ENCODE measurements at regions not wholly inside any gene's neighbourhood (a gene's known extent, or its start where the extent isn't known, plus 50 kb on each side); places are given as distances from the start of the nearest gene placed in this dataset.

- DNase-seq (ENCODE audit: low read depth), result no peak
- H3K4me3 ChIP-seq (ENCODE audit: low read length), result no peak overlapping the region
- no peak for TF ChIP-seq CTCF (IDR thresholded peaks at IDR 0.05; ENCODE audit: insufficient read depth, low read depth, low read length, missing control alignments)
These were observed 90.0 kb upstream of the TSHZ3 start for GRCh38 chr19:31439270-31439573.

- no peak for DNase-seq (ENCODE audit: low read depth)
- no peak overlapping the region for H3K4me3 ChIP-seq (ENCODE audit: low read length)
- TF ChIP-seq CTCF (IDR thresholded peaks at IDR 0.05; ENCODE audit: insufficient read depth, low read depth, low read length, missing control alignments), result no peak
These were observed 95.7 kb upstream of the TSHZ3 start for GRCh38 chr19:31444931-31445330.

- no peak for TF ChIP-seq CTCF (IDR thresholded peaks at IDR 0.05; ENCODE audit: insufficient read depth, low read depth, low read length, missing control alignments)
- DNase-seq (ENCODE audit: low read depth), result no peak
- H3K4me3 ChIP-seq (ENCODE audit: low read length), result no peak overlapping the region
These were observed 96.2 kb upstream of the TSHZ3 start for GRCh38 chr19:31445406-31445805.

GRCh38 chr19:31448221-31448657, 99.0 kb upstream of the TSHZ3 start:
- no peak overlapping the region for H3K4me3 ChIP-seq (ENCODE audit: low read length)
- TF ChIP-seq CTCF (IDR thresholded peaks at IDR 0.05; ENCODE audit: insufficient read depth, low read depth, low read length, missing control alignments), result no peak
- no peak for DNase-seq (ENCODE audit: low read depth)

- DNase-seq (ENCODE audit: low read depth), result no peak
- H3K4me3 ChIP-seq (ENCODE audit: low read length), result no peak overlapping the region
- no peak for TF ChIP-seq CTCF (IDR thresholded peaks at IDR 0.05; ENCODE audit: insufficient read depth, low read depth, low read length, missing control alignments)
These were observed 100.1 kb upstream of the TSHZ3 start for GRCh38 chr19:31449379-31449778.

GRCh38 chr19:31450696-31451095, 101.5 kb upstream of the TSHZ3 start:
- TF ChIP-seq CTCF (IDR thresholded peaks at IDR 0.05; ENCODE audit: insufficient read depth, low read depth, low read length, missing control alignments), result no peak

GRCh38 chr19:31451686-31452330, 102.6 kb upstream of the TSHZ3 start:
- DNase-seq (ENCODE audit: low read depth), result peak; percentile 46
- H3K4me3 ChIP-seq (ENCODE audit: low read length), result no peak overlapping the region
- TF ChIP-seq CTCF (IDR thresholded peaks at IDR 0.05; ENCODE audit: insufficient read depth, low read depth, low read length, missing control alignments), result no peak

More at GRCh38 chr19:31450696-31451095, 101.5 kb upstream of the TSHZ3 start:
- no peak overlapping the region for H3K4me3 ChIP-seq (ENCODE audit: low read length)
- no peak for DNase-seq (ENCODE audit: low read depth)

Data from epithelial cell of esophagus (primary cell).